Right atrium auricular region (tissue), 2 donors: ENCODE measurements at regions not wholly inside any gene's neighbourhood (a gene's known extent, or its start where the extent isn't known, plus 50 kb on each side); places are given as distances from the start of the nearest gene placed in this dataset.

Source experiments
- DNase-seq: peaks from one replicate; pipeline ENCODE4 v3.0.0-alpha.2; 2019; ENCODE audit warnings: low spot score
- H3K27ac ChIP-seq, 2 donors: fragments of 200-600 bp; sonication (generic); 1 replicate in 1 of 2; 2 replicates in 1 of 2; pipeline ENCODE4 v1.5.1; 2016 to 2019
- H3K27me3 ChIP-seq, 2 donors: fragments of 200-600 bp; sonication (generic); one replicate each; pipeline versions ENCODE4 v1.5.1 to v1.6.0; 2017 to 2019
- H3K36me3 ChIP-seq: fragments of 200-600 bp; sonication (generic); one replicate; pipeline ENCODE4 v1.5.1; 2016
- H3K4me1 ChIP-seq, 2 donors: fragments of 200-600 bp; sonication (generic); one replicate each; pipeline versions ENCODE4 v1.5.1 to v1.6.0; 2017 to 2019
- H3K4me3 ChIP-seq, 2 donors: fragments of 200-600 bp; sonication (generic); 1 replicate in 1 of 2; 2 replicates in 1 of 2; pipeline ENCODE4 v1.5.1; 2017 to 2019; ENCODE audit warnings: mild to moderate bottlenecking in 1 of 2, moderate library complexity in 1 of 2
- H3K9me3 ChIP-seq, 2 donors: fragments of 200-600 bp; sonication (generic); one replicate each; pipeline ENCODE4 v1.5.1; 2019
- CTCF ChIP-seq, 2 donors: fragments of 200-600 bp; sonication (generic); IDR thresholded peaks; one replicate each; pipeline ENCODE4 v1.5.1; 2019; ENCODE audit warnings: antibody characterized with exemption in 2 of 2

DNA sequence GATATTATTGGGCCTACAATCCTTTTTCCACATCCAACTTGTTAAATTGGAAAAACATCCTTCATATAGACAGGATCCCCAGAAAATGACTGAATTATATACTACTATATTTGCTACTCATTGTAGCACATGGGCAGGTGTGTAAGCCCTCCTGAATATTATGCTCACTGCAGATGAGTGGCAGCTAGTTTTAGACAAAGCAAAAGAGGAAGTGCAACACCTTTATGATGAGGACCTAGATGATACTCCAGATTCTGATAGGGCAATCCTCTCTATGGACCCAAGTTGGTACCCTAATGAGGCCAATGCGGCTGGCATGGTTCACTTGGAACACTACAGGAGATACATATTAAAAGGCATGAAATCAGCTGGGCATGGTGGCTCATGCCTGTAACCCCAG lies 119.1 kb upstream of the PLCL2 start:
- H3K36me3 ChIP-seq: no peaks in the 10 kb centered on the region
- H3K27me3 ChIP-seq: no peaks in the 10 kb centered on the region
- no peak for TF ChIP-seq CTCF (IDR thresholded peaks at IDR 0.05)
- no peak overlapping the region for H3K27ac ChIP-seq
- no peaks in the 10 kb centered on the region for H3K9me3 ChIP-seq
- no peak overlapping the region for H3K4me3 ChIP-seq
- peaks cover 0 to 13% of the 10 kb centered on the region in 2 donors for H3K4me1 ChIP-seq
- no peak for DNase-seq

DNA sequence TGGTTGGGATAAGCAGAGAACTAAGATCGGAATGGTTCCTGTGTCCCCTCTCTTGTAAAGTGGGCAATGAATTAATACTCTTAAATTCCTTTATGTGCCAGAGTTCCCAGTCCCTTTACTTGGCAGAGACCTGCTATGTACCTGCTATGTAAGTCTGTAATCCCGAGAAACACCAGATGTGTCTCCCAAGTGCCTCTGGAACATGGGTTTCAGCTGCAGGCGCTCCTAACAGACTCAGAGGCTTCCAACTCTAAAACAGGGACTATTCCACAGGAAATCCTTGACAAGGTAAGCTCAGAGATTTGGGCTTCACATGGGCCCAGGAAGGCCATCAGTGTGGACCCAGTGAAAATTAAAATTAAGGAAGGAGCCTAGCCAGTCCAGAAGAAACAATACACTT lies 117.7 kb upstream of the PLCL2 start:
- Histone ChIP-seq H3K9me3 (no peaks in the 10 kb centered on the region), H3K27ac (peak overlapping the region in 1 of 2 donors; percentile 93), H3K4me1 (peaks cover 0 to 19% of the 10 kb centered on the region in 2 donors), H3K27me3 (no peaks in the 10 kb centered on the region), H3K36me3 (no peaks in the 10 kb centered on the region), H3K4me3 (no peak overlapping the region)
- no peak for TF ChIP-seq CTCF (IDR thresholded peaks at IDR 0.05)
- DNase-seq: no peak

- H3K9me3 ChIP-seq: no peaks in the 10 kb centered on the region
- TF ChIP-seq CTCF (IDR thresholded peaks at IDR 0.05): no peak
- peaks cover 0 to 19% of the 10 kb centered on the region in 2 donors for H3K4me1 ChIP-seq
- H3K27ac ChIP-seq: peak overlapping the region in 1 of 2 donors; percentile 93
- no peaks in the 10 kb centered on the region for H3K36me3 ChIP-seq
- no peak for DNase-seq
- H3K27me3 ChIP-seq: no peaks in the 10 kb centered on the region
- no peak overlapping the region for H3K4me3 ChIP-seq
Observed at GRCh38 chr3:16768014-16768413, 116.7 kb upstream of the PLCL2 start.

DNA sequence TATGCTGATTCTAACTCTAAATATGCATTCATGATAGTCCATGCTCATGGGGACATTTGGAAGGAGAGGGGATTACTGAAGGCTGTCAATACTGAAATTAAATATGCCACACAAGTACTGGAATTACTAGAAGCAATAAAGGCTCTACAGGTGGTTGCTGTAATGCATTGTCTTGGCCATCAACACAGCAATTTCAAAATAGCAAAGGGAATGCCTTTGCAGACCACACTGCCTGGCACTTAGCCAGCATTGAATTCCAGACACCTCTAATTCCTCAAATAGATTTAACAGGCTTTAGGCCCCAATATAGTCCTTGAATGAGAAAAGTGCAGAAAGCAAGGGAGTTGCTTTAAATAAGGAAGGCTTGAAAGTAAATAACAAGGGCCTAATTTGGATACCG lies 115.8 kb upstream of the PLCL2 start:
- Histone ChIP-seq H3K4me1 (peaks cover 0 to 19% of the 10 kb centered on the region in 2 donors), H3K36me3 (no peaks in the 10 kb centered on the region), H3K27ac (peak overlapping the region; percentile 49 to 93), H3K9me3 (no peaks in the 10 kb centered on the region), H3K4me3 (no peak overlapping the region), H3K27me3 (no peaks in the 10 kb centered on the region)
- DNase-seq: no peak
- TF ChIP-seq CTCF (IDR thresholded peaks at IDR 0.05): no peak

- H3K27me3 ChIP-seq: no peaks in the 10 kb centered on the region
- H3K9me3 ChIP-seq: no peaks in the 10 kb centered on the region
- H3K27ac ChIP-seq: peak overlapping the region; percentile 49 to 93
- H3K36me3 ChIP-seq: no peaks in the 10 kb centered on the region
- no peak for TF ChIP-seq CTCF (IDR thresholded peaks at IDR 0.05)
- no peak for DNase-seq
- H3K4me3 ChIP-seq: no peak overlapping the region
- peaks cover 0 to 19% of the 10 kb centered on the region in 2 donors for H3K4me1 ChIP-seq
Observed at GRCh38 chr3:16769525-16769924, 115.2 kb upstream of the PLCL2 start.

DNA sequence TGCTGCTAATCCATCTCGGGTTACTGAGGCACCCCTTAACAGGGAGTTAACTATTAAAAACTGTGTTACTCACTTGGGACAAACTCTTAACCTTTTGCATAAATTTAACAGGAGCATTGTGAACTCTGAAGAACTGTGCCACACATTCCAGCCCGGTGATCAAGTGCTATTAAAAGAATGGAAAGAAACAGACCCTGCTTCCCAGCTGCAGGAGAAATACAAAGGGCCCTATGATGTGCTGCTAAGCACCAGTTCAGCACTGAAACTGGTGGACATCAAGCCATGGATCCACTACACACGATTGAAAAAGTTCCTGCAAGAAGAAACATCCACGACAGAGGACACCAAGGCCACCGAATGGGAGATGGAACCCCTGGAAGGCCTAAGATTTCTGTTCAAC lies 114.7 kb upstream of the PLCL2 start:
- no peak for TF ChIP-seq CTCF (IDR thresholded peaks at IDR 0.05)
- no peaks in the 10 kb centered on the region for H3K27me3 ChIP-seq
- H3K4me3 ChIP-seq: no peak overlapping the region
- no peak for DNase-seq
- peak overlapping the region; percentile 49 to 93 for H3K27ac ChIP-seq
- no peaks in the 10 kb centered on the region for H3K36me3 ChIP-seq
- H3K4me1 ChIP-seq: peaks cover 0 to 19% of the 10 kb centered on the region in 2 donors
- no peaks in the 10 kb centered on the region for H3K9me3 ChIP-seq
